ENCODE measurements at regions not wholly inside any gene's neighbourhood (a gene's known extent, or its start where the extent isn't known, plus 50 kb on each side); places are given as distances from the start of the nearest gene placed in this dataset.

- no peak for ATAC-seq
- no peak for DNase-seq
- intact Hi-C loops (cut with micrococcal nuclease), result no loop called here
These were observed 208.8 kb downstream of the OR13H1 start for GRCh38 chrX:131752493-131753198.

- DNase-seq (no peak), ATAC-seq (no peak)
- intact Hi-C loops (cut with micrococcal nuclease), result no loop called here
These were observed 218.9 kb downstream of the OR13H1 start for GRCh38 chrX:131762802-131763234.

GRCh38 chrX:131763674-131764073, 219.8 kb downstream of the OR13H1 start:
- no peak for DNase-seq

GRCh38 chrX:131764216-131764615, 220.3 kb downstream of the OR13H1 start:
- intact Hi-C loops (cut with micrococcal nuclease), result no loop called here
- DNase-seq, result no peak
- no peak for ATAC-seq

More at GRCh38 chrX:131763674-131764073, 219.8 kb downstream of the OR13H1 start:
- intact Hi-C loops (cut with micrococcal nuclease), result no loop called here
- ATAC-seq, result peak; percentile 15

DNA sequence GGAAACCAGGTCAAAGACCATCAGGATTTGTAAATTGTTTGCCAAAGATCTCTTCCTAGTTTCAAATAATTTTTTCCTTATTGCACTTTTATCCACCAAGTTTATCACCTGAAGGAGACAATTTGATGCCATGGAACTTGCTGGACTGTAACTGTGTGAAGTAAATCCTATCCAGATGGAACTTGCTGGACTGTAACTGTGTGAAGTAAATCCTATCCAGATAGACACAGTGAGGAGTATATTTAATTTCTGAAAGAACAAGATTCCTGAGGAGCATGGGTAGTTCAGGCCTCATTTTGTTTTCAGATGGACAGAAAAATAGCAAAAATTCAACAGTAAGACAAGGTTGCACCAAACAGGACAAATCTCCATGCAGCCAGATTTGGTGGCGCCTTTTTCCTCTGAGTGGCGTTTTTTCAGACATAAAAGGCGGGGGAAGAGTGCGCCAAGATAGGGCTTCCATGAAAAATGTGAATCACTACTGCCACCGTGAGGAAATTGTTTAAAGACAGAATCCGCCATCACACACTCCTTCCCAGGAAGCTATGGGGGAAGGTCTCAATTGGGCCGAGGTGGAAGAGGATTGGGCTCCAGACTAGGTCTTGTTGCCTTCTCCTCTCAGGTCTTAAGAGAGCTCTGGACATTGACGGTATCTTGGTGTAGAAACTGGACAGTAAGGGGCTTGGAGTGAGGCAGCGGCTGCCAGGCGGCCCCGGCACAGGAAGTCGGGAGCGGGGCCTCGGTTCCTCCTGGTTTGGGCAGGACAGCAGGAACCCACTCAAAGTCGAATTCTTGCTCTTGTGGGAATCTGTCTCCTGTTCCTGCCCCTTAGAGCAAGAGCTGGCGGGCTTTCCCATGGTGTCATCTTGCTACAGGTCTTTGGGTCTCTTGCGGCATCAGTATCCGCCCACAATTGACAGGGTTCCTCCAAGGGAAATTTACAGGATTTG, 234.7 kb downstream of the OR13H1 start:
- ATAC-seq (no peak), DNase-seq (no peak)
- intact Hi-C loops (cut with micrococcal nuclease), result no loop called here

- intact Hi-C loops (cut with micrococcal nuclease), result no loop called here
- ATAC-seq, result no peak
- DNase-seq, result no peak
These were observed 235.4 kb downstream of the OR13H1 start for GRCh38 chrX:131779306-131779705.

DNA sequence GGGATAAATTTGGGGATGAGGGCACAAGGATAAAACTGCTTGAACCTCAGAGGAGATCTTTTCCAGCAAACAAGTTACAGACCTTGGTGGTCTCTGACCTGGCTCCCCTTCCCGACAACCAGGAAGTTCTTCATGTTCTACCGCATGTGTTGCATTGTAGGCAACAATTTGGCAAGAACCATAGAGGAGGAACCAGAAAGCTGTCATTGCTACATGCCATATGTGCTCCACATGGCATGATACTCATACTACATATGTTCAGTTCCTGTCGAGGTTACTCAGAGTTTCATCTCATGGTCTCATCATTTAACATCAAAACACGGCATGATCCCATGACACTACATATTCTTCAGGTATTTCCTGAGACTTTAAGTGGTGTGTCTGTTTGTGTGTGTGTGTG, 235.9 kb downstream of the OR13H1 start:
- intact Hi-C loops (cut with micrococcal nuclease), result no loop called here
- ATAC-seq (no peak), DNase-seq (no peak)

DNA sequence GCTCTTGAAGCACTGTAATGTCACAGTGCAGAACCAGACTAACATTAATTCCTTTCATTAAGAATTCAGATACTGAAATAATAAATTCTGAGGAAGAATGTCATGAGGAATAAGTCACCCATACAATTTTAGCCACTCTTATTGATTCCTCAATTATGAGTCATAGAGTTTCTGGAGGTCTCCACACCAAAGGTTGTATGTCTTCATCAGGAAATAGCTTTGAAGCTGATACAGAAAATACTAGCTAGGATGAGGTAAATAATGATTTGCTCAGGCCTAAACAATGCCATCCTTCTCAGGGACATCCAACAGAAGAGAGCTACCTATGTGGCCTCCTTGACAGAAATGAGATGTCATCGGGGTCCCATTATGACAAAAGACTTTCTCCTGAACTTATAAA, 238.8 kb downstream of the OR13H1 start:
- intact Hi-C loops (cut with micrococcal nuclease), result no loop called here
- ATAC-seq (no peak), DNase-seq (no peak)

DNA sequence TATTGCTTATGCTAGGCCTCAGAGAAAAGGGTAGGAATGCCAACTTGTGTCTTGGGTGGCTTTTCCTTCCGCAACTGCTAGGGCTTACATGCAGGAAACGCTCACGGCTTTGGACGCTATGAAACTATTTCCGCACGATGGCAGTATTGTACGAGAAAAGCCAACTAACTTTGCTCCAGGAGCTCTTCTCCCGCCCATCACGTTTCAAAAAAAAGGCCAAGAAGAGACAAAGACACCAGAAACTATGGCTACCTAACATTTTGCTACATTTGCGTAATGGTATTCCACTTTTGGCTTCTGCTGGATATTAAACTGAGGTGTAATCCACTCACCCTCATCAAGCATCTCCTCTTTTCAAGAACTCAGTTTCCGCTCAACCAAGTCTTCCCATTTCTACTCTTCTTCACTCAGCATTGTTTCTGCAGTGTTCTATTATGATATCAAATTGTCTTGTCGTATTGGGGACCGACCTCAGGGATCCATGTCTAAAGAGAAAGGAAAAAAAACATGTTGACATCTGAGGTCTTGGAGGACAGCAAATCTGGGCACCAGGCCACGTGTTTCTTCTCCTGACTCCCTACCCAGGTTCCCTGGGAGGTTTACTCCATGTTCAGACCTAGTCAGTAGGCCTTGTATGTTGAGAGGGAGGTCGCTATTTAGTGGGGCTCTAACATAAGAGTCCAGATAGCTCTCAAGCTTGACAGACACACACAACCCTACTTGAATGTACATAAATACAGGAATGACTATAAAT, 239.4 kb upstream of the STK26 start:
- DNase-seq (no peak), ATAC-seq (no peak)
- intact Hi-C loops (cut with micrococcal nuclease), result no loop called here

- intact Hi-C loops (cut with micrococcal nuclease), result no loop called here
- no peak for DNase-seq
- no peak for ATAC-seq
These were observed 233.4 kb upstream of the STK26 start for GRCh38 chrX:131789664-131790063.

DNA sequence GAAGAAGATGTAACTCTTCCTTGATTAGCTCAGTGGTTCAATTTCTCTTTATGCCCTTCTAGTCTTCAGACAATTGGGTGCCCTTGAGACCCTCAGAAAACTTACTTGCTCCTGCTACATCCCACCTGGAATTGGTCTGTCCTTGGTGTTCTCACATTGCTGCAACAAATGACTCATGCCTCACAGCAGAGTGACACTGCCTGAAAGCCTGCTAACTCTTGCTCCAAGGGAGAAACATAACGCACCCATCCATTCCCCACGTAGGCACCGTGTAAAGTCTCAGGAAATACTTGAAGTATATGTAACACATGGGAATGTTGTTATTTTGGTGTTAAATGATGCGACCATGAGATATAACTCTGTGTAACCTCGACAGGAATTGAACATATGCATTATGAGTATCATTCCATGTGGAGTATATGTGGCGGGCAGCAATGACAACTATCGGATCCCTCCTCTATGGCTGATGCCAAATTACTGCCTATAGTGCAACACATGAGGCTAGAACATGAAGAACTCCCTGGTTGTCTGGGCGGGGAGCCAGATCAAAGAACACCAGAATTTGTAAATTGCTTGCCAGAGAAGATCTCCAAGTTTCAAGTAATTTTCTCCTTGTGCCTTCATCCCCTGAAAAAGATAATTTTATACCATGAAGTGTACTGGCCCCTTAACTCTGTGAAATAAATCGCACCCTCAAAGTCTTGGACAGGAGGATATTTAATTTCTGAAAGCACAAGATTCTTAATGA, 231.3 kb upstream of the STK26 start:
- intact Hi-C loops (cut with micrococcal nuclease), result no loop called here
- no peak for DNase-seq
- no peak for ATAC-seq

DNA sequence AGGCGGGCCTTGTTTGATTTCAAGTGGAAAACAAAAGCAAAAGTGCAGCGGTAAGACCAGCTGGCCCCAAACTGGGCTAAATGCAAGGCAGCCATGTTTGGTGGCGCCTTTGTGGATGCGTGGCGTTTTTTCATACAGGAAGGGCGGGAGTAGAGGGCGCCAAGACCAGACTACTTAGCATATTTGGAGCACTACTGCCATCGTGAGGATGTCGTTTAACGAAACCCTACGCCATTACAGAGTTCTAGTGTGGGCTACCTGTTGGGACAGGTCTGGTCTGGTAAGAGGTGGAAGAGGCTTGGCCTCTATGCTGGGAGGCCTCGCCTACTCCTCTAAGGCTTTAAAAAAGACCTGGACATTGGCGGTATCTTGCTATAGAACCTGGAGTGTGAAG, 230.7 kb upstream of the STK26 start:
- intact Hi-C loops (cut with micrococcal nuclease), result no loop called here
- no peak for ATAC-seq
- DNase-seq, result no peak

DNA sequence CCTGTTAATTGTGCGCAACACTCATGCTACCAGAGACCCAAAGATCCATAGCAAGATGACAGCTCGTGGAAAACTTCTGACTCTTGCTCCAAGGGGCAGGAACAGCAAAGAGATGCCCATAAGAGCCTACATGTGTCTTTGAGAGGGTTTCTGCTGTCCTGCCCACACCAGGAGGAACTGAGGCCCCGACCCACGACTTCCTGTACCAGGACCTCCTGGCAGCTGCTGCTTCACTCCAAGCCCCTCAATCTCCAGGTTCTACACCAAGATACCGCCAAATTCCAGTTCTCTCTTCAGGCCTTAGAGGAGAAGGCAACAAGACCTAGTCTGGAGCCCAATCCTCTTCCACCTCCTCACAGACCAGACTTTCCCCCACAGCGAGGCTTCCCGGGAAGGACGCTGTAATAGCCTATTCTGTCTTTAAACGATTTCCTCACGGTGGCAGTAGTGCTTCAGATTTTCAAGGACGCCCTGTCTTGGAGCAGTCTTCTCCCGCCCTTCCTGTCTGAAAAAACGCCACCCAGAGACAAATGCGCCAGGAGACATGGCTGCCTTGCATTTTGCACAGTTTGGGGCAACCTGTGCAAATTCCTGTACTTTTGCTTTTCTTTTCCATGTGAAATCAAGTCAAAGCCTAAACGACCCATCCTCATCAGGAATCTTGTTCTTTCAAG, 230.2 kb upstream of the STK26 start:
- peak; percentile 48 for ATAC-seq
- intact Hi-C loops (cut with micrococcal nuclease), result no loop called here
- DNase-seq, result no peak

DNA sequence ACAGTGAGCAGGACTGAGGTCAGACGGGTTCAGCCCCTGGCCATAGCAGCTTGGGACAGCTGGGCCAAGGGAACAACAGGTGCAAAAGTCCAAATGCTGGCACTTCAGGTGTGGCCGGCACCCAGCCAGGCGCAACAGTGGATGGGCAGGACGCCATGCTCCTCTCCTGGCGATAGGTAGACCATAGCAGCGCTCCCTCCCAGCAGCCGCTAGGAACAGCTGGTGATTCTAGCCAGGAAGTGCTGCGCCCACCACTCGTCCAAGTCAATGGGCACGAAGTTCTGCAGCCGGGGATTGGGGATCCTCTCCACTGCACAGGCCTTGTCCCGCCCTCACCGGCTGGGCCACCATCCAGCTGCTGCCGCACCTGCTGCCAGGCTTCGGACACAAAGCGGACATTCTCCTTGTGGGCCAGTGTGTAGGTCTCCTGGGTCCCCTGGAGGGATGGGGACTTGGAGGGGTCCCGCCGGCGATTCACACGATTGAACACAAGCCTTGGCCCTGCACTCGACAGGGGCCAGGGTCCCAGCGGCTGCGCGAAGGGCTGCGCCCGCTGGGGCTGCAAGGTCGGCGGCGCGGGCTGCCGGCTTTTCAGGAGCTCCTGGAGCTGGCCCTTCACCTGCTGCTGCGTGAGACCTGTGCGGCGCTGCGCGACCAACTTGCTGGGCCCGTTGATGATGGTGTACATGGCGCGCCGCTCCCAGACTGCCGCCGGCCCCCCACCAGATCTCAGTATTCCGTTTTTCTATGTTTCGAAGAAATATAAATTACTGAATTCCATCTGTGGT, 227.5 kb upstream of the STK26 start:
- intact Hi-C loops (cut with micrococcal nuclease), result no loop called here
- no peak for ATAC-seq
- DNase-seq, result no peak

DNA sequence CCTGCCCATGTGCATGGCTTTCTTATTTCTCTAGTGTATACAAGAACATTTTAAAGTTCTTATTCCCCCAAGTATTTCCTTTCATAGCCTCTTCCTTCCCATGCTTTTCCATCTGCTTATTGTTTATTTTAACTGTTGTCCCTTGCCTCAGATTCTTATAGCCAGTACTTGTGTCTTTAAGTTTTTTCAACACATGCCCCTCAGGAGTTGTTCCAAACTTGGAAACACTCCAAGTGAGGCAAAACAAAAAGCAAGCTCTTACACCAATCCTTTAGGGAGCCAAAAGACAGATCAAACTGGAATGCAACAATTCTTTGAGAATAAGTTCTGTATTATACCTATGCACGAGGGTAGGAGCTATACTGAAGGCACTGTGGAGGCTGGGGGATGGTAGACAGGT, 222.0 kb upstream of the STK26 start:
- DNase-seq, result no peak
- intact Hi-C loops (cut with micrococcal nuclease), result no loop called here

GRCh38 chrX:131801911-131802310, 221.2 kb upstream of the STK26 start:
- intact Hi-C loops (cut with micrococcal nuclease), result no loop called here
- DNase-seq (no peak), ATAC-seq (no peak)

More for the DNA sequence above, 222.0 kb upstream of the STK26 start:
- ATAC-seq, result no peak

GRCh38 chrX:131802836-131803626, 220.1 kb upstream of the STK26 start:
- DNase-seq, result no peak
- peak; percentile 26 for ATAC-seq
- intact Hi-C loops (cut with micrococcal nuclease), result no loop called here

Data from left ventricle myocardium superior (tissue), 1 donor.